ENCODE measurements at regions not wholly inside any gene's neighbourhood (a gene's known extent, or its start where the extent isn't known, plus 50 kb on each side); places are given as distances from the start of the nearest gene placed in this dataset.

DNA sequence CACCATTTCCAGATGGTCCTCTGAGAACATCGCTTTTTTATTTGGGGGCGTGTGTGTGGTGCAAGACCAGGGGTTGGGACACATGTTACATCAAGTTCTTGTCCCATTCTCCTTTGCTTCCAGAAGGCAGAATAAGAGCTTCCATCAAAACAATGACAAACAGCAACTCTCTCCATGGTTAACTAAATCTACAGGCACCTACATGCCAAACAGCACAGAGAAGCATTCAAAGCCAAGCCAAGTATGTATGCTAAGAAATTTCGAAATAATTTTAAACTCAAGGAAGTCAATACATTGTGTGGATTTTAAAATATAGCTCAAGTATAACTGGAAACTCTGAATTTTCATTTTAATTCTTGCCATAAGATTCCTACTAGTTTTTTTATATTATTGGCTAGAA is 105.6 kb downstream of the SEC61B start:
- TF ChIP-seq, protein P1, sequence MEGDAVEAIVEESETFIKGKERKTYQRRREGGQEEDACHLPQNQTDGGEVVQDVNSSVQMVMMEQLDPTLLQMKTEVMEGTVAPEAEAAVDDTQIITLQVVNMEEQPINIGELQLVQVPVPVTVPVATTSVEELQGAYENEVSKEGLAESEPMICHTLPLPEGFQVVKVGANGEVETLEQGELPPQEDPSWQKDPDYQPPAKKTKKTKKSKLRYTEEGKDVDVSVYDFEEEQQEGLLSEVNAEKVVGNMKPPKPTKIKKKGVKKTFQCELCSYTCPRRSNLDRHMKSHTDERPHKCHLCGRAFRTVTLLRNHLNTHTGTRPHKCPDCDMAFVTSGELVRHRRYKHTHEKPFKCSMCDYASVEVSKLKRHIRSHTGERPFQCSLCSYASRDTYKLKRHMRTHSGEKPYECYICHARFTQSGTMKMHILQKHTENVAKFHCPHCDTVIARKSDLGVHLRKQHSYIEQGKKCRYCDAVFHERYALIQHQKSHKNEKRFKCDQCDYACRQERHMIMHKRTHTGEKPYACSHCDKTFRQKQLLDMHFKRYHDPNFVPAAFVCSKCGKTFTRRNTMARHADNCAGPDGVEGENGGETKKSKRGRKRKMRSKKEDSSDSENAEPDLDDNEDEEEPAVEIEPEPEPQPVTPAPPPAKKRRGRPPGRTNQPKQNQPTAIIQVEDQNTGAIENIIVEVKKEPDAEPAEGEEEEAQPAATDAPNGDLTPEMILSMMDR (IDR thresholded peaks at IDR 0.05) = no peak
- TF ChIP-seq POLR2A (IDR thresholded peaks at IDR 0.05) = no peak
- no peak for TF ChIP-seq POLR2AphosphoS5 (IDR thresholded peaks at IDR 0.05)
